Suprapubic skin (tissue), 3 donors: ENCODE measurements at regions not wholly inside any gene's neighbourhood (a gene's known extent, or its start where the extent isn't known, plus 50 kb on each side); places are given as distances from the start of the nearest gene placed in this dataset.

Experiments
- EP300 ChIP-seq: sonication (generic); formaldehyde crosslinking; IDR thresholded peaks from one replicate; pipeline ENCODE4 v1.6.1; 2017; ENCODE audit warnings: antibody characterized with exemption
- POLR2A ChIP-seq, 2 donors: fragments of 450-650 bp; IDR thresholded peaks; one replicate each; pipeline ENCODE4 v1.6.1; 2017; ENCODE audit warnings: antibody characterized with exemption in 2 of 2, mild to moderate bottlenecking in 2 of 2, moderate library complexity in 2 of 2
- TF ChIP-seq, protein P1 (sequence below), 2 donors: fragments of 200-600 bp in 1 of 2; fragments of 450-650 bp in 1 of 2; sonication (generic) in 1 of 2; IDR thresholded peaks; one replicate each; pipeline ENCODE4 v1.5.1; 2016 to 2019; ENCODE audit warnings: antibody characterized with exemption in 2 of 2, mild to moderate bottlenecking in 1 of 2, moderate library complexity in 1 of 2

DNA sequence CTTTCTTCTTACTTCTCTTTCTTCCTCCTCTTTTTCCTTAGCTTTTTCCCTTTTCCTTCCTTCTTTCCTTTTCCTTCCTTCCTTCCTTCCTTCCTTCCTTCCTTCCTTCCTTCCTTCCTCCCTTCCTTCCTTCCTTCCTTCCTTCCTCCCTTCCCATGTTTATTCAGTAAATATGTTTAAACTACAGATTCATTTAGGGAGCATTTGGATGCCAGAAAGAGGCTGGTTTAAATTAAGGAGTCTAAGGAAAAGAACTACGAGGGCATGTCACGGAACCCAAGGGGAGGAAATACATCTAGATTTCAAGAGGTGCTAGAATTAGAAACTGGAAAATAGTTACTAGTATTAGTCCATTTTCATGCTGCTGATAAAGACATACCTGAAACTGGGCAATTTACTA lies 320.0 kb upstream of the ARRDC3 start:
- TF ChIP-seq POLR2A (IDR thresholded peaks at IDR 0.05) (no peak), EP300 (no peak)
- TF ChIP-seq, protein P1, sequence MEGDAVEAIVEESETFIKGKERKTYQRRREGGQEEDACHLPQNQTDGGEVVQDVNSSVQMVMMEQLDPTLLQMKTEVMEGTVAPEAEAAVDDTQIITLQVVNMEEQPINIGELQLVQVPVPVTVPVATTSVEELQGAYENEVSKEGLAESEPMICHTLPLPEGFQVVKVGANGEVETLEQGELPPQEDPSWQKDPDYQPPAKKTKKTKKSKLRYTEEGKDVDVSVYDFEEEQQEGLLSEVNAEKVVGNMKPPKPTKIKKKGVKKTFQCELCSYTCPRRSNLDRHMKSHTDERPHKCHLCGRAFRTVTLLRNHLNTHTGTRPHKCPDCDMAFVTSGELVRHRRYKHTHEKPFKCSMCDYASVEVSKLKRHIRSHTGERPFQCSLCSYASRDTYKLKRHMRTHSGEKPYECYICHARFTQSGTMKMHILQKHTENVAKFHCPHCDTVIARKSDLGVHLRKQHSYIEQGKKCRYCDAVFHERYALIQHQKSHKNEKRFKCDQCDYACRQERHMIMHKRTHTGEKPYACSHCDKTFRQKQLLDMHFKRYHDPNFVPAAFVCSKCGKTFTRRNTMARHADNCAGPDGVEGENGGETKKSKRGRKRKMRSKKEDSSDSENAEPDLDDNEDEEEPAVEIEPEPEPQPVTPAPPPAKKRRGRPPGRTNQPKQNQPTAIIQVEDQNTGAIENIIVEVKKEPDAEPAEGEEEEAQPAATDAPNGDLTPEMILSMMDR (IDR thresholded peaks at IDR 0.05) = no peak
